Brain pericyte (primary cell): ENCODE measurements at regions not wholly inside any gene's neighbourhood (a gene's known extent, or its start where the extent isn't known, plus 50 kb on each side); places are given as distances from the start of the nearest gene placed in this dataset.
"Not testable (repeated sequence)": the region's sequence is repeated elsewhere in the genome, so short reads cannot be mapped to it uniquely, and the experiment has no call there.

Experiments used
- DNase-seq: peaks from one replicate; pipeline ENCODE4 v3.0.0-alpha.2; 2012; ENCODE audit warnings: low read depth, low spot score

DNA sequence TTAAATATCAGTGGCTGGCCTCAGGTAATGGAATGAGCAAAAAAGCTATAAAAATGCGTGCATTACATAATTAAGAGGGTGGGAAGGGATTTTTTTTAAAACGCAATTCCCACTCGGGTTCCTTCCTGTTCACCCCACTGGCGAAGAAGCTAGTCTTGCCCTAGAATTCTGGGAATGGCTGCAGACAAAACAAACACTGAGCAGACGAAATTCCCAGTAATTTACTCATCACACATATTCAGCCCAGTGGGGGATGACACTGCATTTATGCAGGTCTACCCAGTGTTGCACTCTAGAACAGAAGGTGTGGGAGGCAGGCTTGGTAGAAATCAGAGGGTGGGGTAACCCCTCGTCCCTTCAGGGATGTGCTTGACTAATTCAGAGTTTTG, 2695.0 kb upstream of the DEFB115 start:
- DNase-seq, result no peak

DNA sequence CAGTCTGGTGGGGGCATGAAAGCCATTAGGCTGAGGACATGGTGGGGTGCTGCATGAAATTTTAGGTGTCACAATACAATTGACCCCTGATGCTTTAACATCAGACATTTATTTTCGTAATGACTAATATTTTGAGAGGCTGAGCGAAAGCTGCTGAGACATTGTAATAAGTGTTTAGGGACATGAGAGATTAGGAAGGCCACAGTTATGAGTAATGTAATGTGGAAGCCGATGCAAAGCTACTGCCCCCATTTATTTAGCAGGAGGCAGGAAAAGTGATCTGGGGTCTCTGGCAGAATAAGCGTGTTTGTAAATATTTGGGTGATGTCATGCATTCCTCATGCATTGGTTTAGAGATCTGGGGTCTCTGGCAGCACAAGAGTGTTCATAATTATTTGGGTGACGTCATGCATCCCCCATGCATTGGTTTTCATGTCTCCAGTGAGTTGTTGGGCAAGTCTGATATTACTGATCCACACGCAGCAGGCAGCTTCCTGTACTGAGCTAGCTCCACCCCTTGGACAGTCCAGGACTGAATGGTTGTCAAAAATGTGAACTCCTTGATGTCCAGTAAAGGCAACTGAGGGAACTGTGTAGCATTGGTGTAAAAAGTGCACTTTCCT, 2694.5 kb upstream of the DEFB115 start:
- peak; percentile 16 for DNase-seq

DNA sequence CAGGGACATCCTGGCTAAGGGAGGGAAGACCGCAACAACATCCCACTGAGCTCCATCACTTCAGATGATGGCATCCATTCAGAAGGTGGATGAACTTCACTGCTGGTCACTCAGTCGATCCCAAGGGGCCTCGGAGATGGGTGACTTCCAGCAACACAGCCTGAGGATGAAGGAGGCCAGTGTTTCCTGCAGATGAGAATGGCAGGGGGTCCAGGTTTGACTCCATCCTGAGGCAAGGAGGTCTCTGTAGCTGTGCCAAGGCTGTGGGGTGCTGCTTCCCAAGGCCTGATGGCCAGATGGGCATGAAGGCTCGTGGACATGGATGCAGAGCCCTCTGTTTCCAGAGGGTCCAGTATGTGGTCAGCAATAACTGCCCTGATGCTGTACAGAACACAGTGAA, 2693.4 kb upstream of the DEFB115 start:
- not testable (repeated sequence) for DNase-seq

DNA sequence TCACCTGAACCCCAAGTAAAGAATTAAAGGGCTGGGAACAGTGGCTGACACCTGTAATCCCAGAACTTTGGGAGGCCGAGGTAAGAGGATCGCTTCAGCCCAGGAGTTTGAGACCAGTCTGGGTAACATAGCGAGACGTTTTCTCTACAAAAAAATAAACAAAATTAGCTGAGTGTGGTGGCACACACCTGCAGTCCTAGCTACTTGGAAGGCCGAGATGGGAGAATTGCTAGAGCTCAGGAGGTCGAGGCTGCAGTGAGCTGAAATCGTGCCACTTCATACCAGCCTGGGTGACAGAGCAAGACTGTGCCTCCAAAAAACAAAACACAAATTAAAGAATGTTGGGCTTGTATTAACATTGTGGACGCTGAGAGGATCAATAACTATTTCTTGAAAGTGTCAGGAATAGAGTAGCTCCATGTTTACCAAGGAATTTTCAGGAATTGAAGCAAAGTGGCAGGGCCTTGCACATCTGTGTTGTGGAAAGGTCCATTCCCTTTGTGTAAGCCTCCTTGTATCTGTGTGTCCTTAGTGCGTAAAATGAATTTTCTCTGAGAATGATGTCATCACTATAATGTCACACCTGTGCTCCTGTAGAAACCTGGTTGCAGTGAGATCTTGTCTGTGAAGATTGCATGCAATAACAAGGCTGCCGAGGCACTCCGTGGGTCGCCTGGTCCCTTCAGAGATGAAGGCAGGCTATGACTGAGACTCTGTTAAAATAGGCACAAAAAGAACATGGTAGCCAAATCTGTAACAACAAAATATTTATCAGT, 2692.6 kb upstream of the DEFB115 start:
- DNase-seq, result not testable (repeated sequence)

DNA sequence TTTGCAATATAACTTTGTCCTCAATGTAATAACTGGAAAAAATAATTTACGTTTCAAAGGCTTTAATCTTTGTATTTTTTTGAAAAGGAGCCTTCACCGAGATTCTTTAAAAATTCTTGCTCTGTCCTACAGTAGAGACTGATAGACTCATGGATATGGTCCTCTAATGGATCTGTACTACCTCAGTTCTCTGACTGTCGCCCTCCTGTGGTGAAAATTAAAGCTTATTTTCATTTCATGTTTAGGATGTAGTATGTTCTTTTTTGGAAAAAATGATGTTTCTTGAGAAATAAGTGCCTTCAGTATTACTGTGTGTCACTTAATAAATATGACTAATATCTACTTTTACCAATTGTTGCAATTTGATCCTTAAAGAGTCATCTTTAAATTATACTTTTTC, 2681.5 kb upstream of the DEFB115 start:
- DNase-seq, result not testable (repeated sequence)

DNA sequence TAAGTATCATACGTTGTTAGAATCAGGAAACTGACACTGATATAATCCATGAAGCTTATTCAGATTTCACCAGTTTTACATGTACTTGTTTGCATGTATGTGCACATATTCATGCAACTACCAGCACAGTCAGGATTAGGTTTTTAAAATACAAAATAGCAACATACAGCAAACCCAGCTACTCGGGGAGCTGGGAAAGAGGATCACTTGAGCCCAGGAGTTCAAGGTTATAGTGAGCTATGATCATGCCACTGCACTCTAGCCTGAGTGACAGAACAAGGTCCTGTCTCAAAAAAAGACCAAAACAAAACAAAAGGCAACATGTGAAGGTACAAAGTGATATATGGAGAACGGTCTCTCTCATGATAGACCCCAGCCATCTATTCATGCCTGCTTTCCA, 2665.8 kb upstream of the DEFB115 start:
- DNase-seq, result not testable (repeated sequence)

DNA sequence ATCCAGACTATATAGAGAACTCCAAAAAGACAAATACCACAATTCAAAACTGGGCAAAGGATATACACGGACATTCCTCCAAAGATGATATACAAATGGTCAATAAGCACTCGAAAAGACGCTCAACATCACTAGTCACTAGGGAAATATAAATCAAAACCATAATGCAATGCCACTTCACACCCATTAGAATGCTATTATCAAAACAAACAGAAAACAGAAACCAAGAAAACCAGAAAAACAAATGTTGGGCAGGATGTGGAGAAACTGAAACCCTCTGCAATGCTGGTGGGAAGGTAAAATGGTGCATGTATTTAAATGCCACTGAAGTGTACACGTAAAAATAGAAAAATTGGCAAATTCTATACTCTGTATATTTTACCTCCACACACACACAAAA, 2664.1 kb upstream of the DEFB115 start:
- DNase-seq, result not testable (repeated sequence)

- DNase-seq, result not testable (repeated sequence)
Measured at GRCh38 chr20:28594476-28594875, 2663.0 kb upstream of the DEFB115 start.

- DNase-seq, result not testable (repeated sequence)
Measured at GRCh38 chr20:28602006-28602402, 2655.5 kb upstream of the DEFB115 start.

- peak; percentile 63 for DNase-seq
Measured at GRCh38 chr20:28602403-28603217, 2654.9 kb upstream of the DEFB115 start.

DNA sequence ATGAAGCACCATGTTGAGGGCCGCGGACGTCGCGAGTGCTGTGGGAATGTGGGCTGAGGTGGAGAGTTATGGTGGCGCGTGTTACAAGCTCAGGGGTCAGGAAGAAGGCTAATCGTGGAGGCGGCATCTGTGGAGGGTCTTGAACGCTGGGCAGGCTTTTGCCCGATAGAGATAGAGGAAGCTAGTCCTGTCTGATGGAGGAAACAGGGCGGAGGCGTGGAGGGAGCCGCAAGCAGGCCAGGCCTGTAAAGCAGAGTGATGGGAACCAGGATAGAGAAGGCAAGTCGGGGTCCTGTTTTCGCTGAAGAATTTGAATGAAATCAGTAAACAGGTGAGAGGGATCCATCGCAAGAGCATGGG, 2654.3 kb upstream of the DEFB115 start:
- not testable (repeated sequence) for DNase-seq

DNA sequence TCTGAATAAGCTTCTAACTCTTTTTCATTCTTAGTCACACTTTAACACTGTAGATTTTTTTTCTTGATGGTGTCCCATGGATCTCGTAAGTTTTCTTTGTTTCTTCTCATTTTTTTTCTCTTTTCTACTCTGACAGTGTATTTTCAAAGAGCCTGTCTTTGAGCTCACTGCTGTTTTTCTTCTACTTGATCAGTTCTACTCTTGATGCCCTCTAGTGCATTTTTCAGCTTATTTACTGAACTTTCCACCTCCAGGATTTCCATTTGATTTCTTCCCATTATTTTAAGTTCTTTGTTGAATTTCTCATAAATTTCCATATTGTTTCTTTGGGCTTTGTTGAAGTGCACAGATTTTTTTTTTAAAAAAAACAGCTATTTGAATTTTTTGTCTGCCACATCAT, 2641.1 kb upstream of the DEFB115 start:
- no peak for DNase-seq

DNA sequence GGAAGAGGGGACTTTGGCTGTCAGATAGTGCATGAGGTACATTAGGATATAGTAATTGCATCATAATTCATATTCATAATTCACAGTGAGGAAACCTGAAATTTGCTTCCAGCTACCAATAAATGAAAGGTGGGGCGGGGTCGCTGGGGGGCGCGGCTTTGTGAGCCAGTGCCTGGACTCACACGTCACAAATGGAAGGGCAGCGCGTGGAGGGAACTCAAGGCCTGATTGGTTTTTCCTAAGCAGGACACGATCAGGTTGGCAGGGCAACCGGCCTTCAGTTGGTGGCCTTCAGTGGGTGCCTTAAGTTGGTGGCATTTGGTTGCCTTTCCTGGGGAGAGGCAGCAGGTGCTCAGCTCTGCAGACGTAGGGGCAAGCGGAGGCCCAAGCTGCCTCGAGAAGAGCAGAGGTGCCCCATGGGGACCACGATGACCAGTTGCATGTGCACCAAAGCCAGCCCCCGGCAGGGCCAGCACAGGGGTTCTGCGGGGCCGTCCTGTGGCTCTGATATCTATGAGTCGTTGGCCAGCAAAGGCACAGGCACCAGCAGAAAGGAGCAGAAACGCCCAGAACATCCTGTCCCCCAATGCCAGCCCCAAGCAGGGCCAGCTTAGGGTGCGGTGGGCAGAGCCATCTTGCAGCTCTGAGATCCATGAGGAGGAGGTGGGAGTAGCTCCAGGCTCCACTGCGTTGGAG, 2637.4 kb upstream of the DEFB115 start:
- not testable (repeated sequence) for DNase-seq

- not testable (repeated sequence) for DNase-seq
Measured at GRCh38 chr20:28625112-28625511, 2632.4 kb upstream of the DEFB115 start.

- DNase-seq, result not testable (repeated sequence)
Measured at GRCh38 chr20:28640831-28641230, 2616.6 kb upstream of the DEFB115 start.
